ENCODE measurements at regions not wholly inside any gene's neighbourhood (a gene's known extent, or its start where the extent isn't known, plus 50 kb on each side); places are given as distances from the start of the nearest gene placed in this dataset.

DNA sequence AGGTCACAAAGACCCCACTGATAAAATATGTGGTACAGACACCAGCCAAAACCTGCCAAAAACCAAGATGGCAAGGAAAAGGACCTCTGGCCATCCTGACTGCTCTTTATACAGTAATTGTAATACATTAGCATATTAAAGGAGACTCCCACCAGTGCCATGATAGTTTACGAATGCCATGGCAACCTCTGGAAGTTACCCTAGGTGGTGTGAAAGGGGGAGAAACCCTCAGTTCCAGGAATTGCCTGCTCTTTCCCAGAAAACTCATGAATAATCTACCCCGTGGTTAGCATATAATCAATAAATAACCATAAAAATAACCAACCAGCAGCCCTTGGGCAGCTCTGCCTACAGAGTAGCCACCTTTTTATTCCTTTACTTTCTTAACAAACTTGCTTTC lies 129.8 kb upstream of the EPB41L3 start:
- no peak for DNase-seq (ENCODE audit: low read depth)
- TF ChIP-seq, protein P1, sequence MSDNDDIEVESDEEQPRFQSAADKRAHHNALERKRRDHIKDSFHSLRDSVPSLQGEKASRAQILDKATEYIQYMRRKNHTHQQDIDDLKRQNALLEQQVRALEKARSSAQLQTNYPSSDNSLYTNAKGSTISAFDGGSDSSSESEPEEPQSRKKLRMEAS (IDR thresholded peaks at IDR 0.05; ENCODE audit: low read depth, low read length): no peak
- no peak for TF ChIP-seq CTCF (IDR thresholded peaks at IDR 0.05; ENCODE audit: low read depth, low read length)
- TF ChIP-seq POLR2A (IDR thresholded peaks at IDR 0.05; ENCODE audit: extremely low read depth, insufficient read length): no peak
- no peak for TF ChIP-seq MYC (IDR thresholded peaks at IDR 0.05; ENCODE audit: low read depth, low read length)
- H3K4me3 ChIP-seq (ENCODE audit: low read depth, low read length): no peak overlapping the region

GRCh38 chr18:5669585-5669984 lies 125.8 kb upstream of the EPB41L3 start:
- H3K4me3 ChIP-seq (ENCODE audit: low read depth, low read length): no peak overlapping the region
- TF ChIP-seq MYC (IDR thresholded peaks at IDR 0.05; ENCODE audit: low read depth, low read length): no peak
- TF ChIP-seq, protein P1 (IDR thresholded peaks at IDR 0.05; ENCODE audit: low read depth, low read length): no peak
- no peak for TF ChIP-seq CTCF (IDR thresholded peaks at IDR 0.05; ENCODE audit: low read depth, low read length)
- TF ChIP-seq POLR2A (IDR thresholded peaks at IDR 0.05; ENCODE audit: extremely low read depth, insufficient read length): no peak
- DNase-seq (ENCODE audit: low read depth): no peak

GRCh38 chr18:5668087-5668715 lies 124.4 kb upstream of the EPB41L3 start:
- TF ChIP-seq POLR2A (IDR thresholded peaks at IDR 0.05; ENCODE audit: extremely low read depth, insufficient read length) (no peak), CTCF (IDR thresholded peaks at IDR 0.05; ENCODE audit: low read depth, low read length) (no peak), MYC (IDR thresholded peaks at IDR 0.05; ENCODE audit: low read depth, low read length) (no peak)
- TF ChIP-seq, protein P1 (IDR thresholded peaks at IDR 0.05; ENCODE audit: low read depth, low read length): no peak
- H3K4me3 ChIP-seq (ENCODE audit: low read depth, low read length): no peak overlapping the region
- no peak for DNase-seq (ENCODE audit: low read depth)

DNA sequence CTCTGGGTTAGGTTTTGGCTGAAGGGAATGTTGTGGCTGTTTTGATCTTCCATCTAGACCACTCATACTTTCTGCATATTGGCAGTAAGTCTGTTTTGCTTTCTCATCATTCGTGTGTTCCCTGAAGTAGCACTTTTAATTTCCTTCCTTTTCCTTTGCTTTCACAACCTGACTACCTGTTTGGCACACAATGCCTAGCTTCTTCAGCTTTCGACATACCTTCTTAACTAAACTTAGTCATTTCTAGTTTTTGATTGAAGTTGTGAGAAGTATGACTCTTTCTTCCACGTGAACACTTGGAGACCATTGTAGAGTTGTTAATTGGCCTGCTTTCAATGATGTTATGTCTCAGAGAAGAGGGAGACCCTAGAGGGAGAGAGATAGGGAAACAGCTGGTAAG lies 123.6 kb upstream of the EPB41L3 start:
- no peak overlapping the region for H3K4me3 ChIP-seq (ENCODE audit: low read depth, low read length)
- TF ChIP-seq POLR2A (IDR thresholded peaks at IDR 0.05; ENCODE audit: extremely low read depth, insufficient read length) (no peak), MYC (IDR thresholded peaks at IDR 0.05; ENCODE audit: low read depth, low read length) (no peak), CTCF (IDR thresholded peaks at IDR 0.05; ENCODE audit: low read depth, low read length) (no peak)
- TF ChIP-seq, protein P1 (IDR thresholded peaks at IDR 0.05; ENCODE audit: low read depth, low read length): no peak
- DNase-seq (ENCODE audit: low read depth): no peak

DNA sequence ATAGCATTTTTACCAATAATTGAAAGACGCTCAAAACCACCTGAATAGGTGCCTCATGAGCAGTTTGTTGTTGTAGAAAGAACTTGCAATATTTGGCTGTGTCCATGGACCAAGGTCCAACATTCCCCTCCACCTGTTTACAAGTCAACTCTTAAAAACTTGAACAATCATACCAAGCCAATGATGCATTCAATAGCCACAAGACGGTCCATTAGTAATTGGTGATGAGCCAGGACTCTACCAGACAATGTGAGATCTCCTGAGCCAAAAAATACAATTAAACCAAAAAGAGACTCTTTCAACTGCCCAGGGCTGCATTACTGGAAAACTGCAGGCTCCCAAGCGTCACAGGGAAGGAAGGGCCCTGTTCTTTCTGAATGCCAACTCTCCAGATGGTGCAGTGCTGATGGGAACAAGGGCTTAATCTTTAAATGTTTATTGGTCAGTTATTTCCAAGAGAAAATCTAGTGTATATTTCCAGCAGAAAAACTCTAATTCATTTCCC lies 118.8 kb upstream of the EPB41L3 start:
- no peak for DNase-seq (ENCODE audit: low read depth)
- TF ChIP-seq CTCF (IDR thresholded peaks at IDR 0.05; ENCODE audit: low read depth, low read length): no peak
- H3K4me3 ChIP-seq (ENCODE audit: low read depth, low read length): no peak overlapping the region

- no peak overlapping the region for H3K4me3 ChIP-seq (ENCODE audit: low read depth, low read length)
- DNase-seq (ENCODE audit: low read depth): no peak
- TF ChIP-seq CTCF (IDR thresholded peaks at IDR 0.05; ENCODE audit: low read depth, low read length): no peak
- TF ChIP-seq, protein P1 (IDR thresholded peaks at IDR 0.05; ENCODE audit: low read depth, low read length): no peak
- TF ChIP-seq MYC (IDR thresholded peaks at IDR 0.05; ENCODE audit: low read depth, low read length): no peak
- no peak for TF ChIP-seq POLR2A (IDR thresholded peaks at IDR 0.05; ENCODE audit: extremely low read depth, insufficient read length)
These were observed 117.4 kb upstream of the EPB41L3 start for GRCh38 chr18:5661179-5661578.

Data from NB4 (cell line).